GM18867 (cell line): ENCODE measurements at regions not wholly inside any gene's neighbourhood (a gene's known extent, or its start where the extent isn't known, plus 50 kb on each side); places are given as distances from the start of the nearest gene placed in this dataset.
"Not testable (repeated sequence)": the region's sequence is repeated elsewhere in the genome, so short reads cannot be mapped to it uniquely, and the experiment has no call there.

Source experiments
- ATAC-seq: cut with Tn5 transposase; IDR thresholded peaks from one replicate; pipeline ENCODE4 v1.9.1; 2021; ENCODE audit warnings: mild to moderate bottlenecking, moderate library complexity; ENCODE audit not compliant: unreplicated experiment

DNA sequence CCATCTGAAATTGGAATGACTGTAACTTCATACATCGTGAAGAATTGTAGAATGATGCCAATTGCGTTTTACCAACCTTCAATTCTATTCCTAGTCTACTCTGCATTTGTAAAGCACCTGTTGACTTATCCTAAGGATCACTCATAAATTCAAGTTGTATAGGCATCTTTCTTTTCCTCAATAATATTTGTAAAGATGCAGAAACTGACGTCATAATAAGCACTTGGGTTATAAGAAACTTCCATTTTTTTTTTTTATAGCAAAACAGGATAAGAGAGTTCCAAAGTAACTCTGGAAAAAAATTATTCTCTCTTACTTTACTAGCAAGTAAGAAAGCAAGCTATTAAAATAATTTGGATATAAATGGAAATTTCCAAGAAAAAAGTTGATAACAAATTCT lies 1377.4 kb upstream of the ACVR2A start:
- ATAC-seq, result no peak

DNA sequence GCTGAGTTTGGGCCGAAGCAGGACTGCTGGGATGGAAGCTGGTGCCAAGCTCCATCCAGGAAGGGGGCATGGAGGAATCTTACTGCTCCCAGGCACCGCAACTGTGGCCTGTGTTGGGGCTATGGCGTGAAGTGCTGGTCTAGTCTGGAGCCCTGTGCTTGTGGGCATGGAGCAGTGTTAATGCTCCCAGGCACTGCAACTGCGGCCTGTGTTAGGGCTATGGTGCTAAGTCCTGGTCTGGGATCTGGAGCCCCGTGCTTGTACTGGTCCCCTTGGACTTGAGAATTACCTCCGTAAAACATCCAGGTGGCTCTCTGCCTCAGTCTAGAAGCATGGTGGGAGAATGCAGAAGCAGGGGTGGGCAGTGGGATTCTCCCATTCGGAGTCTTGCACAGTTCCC lies 1379.4 kb upstream of the ACVR2A start:
- no peak for ATAC-seq

DNA sequence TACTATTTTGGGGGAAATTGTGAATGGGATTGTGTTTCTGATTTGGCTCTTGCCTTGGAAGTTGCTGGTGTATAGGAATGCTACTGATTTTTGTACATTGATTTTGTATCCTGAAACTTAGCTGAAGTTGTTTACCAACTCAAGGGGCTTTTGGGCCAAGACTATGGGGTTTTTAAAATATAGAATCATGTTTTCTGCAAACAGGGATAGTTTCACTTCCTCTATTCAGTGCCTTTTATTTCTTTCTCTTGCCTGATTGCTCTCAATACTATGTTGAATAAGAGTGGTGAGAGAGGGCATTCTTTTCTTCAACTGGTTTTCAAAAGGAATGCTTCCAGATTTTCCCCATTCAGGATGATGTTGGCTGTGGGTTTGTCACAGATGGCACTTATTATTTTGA lies 1383.8 kb upstream of the ACVR2A start:
- peak; percentile 53 for ATAC-seq

DNA sequence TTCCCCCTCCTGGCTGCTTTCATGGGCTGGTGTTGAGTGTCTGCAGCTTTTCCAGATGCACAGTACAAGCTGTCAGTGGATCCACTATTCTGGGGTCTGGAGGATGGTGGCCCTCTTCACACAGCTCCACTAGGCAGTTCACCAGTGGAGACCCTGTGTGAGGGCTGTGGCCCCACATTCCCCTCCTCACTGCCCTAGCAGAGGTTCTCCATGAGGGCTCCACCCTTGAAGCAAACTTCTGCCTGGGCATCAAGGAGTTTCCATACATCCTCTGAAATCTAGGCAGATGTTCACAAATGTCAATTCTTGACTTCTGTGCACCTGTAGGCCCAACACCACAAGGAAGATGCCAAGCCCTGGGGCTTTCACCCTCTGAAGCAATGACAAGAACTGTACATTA lies 1386.2 kb upstream of the ACVR2A start:
- no peak for ATAC-seq

DNA sequence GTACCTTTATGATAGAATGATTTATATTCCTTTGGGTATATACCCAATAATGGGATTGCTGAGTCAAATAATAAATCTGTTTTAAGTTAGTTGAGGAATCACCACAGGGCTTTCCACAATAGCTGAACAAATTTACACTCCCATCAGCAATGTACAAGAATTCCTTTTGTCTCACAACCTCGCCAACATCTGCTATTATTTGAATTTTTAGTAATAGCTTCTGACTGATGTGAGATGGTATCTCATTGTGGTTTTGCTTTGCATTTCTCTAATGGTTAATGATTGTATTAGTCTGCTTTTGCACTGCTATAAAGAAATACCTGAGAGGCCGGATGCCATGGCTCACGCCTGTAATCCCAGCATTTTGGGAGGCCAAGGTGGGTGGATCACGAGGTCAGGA lies 1387.6 kb upstream of the ACVR2A start:
- no peak for ATAC-seq

DNA sequence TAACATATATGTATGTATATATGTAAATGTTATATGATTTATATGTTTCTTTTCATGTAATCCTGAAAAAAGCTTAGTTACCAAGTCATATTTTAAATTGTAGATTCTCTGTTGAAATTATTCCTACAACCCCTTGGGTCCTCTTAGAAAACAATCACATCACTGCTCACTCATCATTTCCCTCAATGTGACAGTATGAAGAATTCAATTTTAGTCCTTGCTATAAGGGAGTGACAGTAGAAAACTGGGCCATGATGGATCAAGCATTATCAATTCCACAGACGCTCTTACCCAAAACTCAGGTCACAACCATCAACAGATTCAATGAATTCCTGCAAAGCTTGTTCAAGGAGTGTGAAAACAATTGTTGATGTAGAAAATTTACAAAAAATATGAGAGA lies 1389.5 kb upstream of the ACVR2A start:
- ATAC-seq, result no peak

DNA sequence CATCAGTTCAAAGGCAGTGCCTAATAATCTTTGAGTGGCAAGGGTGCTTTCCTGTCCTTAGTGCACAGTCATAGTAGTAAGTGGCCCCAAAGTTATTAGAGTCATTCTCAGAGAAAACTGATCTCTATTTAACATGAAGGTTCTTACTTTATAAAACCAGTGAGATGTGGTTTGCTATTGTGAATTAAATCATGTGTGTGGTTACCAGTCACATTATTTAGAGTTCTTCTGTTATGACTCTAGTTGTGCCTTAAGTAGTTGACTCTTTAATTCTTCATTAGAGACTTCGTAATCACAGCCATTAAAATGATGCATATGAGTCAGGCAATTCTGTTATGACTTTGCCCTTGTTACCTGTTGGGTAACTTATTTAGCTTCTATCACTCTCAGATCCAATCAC lies 1392.9 kb upstream of the ACVR2A start:
- peak; percentile 65 for ATAC-seq

DNA sequence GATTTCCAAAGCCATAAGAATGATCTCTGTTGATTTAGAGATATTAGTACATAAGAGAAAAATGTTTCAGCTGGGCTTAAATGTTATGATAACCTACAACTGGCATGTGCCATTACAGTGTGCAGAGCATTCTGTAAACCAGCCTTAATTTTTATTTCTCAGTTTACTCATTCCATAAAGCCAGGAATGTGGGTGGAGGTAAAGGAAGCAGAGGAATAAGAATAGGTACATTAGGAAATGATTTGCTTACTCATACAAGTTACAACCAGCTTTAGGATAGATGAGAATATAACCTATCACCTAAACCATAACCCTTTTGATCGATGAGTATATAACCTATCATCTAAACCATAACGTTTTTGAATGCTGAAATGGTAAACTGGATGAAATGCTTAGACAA lies 1394.7 kb upstream of the ACVR2A start:
- ATAC-seq, result no peak

DNA sequence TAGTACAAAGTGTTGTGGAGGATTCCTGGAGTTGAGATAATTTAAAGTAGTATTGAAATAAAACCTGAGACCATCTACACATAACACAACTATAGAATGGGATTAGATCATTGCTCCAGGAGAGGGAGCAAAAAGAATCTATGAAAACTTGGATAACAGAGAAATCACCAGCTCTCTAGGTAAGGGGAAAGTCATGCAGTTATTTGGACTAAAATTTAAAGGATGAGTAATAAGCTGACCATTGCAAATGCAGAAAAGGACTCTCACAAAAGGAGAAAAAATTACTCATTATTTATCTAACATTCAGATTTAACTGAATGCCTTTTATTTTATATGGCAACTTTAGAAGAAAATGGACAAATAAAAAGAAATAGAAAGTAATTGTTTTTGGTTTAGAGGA lies 1399.8 kb upstream of the ACVR2A start:
- ATAC-seq, result no peak

DNA sequence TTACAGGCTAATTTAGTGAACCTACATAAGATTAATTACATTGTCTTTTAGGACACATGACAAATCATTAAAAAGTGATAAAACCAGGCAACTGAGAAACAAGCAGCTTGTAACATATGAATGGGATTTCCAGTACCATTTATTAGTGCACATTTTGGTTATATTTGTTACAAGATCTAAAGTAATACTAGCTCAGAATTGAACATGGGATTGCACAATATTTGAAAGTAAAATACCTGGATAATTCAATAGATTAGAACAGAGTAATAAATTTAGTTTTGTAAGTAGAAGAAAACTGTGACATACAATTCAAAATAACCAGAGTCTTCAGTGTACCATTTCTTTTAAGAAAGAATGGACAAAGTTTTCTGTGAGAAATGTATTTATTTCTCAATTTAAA lies 1400.7 kb upstream of the ACVR2A start:
- ATAC-seq, result no peak

DNA sequence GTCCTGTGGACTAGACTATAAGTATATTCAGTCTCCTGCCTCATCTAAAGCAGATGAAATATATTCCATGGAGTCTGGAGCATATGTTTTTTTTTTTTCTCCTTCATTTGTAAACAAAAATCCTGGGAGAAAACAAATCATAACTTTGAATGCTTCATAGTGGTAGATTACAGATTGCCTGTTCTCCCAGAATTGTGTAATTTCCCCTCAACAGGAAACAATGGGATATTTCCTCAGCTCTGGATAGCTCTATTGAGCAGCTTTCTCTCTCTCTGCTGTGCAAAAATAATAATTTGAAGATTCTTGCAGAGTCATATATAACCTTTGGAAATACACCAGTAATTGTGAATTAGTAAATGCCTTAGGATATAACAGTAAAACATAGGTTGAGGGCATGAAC lies 1406.6 kb upstream of the ACVR2A start:
- ATAC-seq, result no peak

DNA sequence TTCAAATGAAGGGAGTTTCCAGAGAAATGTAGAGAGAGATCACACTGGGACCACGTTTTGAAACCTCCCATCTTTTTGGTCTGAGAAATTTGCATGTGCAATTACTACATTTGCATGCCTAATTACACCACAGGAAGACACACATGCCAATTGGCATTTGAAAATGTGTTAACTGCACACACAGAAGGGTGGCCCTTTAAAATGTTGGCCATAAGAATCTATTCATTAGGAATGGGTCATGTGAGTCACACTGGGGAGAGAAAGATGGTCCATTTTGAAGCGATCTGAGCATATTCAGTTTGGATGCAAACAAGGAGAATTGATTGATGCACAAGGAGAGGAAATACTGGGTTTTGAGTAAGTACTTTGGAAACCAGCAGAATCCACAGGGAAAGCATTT lies 1407.1 kb upstream of the ACVR2A start:
- no peak for ATAC-seq

DNA sequence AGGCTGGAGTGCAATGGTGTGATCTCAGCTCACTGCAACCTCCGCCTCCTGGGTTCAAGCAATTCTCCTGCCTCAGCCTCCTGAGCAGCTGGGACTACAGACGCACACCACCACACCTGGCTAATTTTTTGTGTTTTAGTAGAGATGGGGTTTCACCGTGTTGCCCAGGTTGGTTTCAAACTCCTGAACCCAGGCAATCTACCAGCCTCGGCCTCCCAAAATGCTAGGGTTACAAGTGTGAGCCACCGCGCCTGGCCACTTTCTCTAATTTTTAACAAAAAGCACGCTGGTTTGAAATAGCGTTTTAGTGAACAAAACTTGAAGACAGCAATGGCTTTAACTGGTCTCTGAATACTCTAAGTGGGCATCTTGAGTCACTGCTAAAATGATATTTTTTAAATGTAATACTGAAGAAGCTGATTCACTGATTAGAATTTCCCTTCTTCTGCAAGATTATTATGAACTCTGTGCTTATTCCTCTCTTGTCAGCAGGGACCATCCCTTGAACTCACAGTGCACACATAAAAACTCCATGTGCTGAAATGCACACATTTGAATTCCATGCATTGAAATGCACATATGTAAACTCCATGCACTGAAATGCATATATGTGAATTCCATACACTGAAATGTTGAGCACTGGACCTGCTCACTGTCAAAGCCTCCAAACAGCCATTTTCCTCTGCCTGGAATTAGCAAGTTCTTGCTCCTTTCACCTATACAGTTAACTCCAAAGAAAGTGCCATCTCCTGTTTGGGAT lies 1411.5 kb upstream of the ACVR2A start:
- no peak for ATAC-seq

DNA sequence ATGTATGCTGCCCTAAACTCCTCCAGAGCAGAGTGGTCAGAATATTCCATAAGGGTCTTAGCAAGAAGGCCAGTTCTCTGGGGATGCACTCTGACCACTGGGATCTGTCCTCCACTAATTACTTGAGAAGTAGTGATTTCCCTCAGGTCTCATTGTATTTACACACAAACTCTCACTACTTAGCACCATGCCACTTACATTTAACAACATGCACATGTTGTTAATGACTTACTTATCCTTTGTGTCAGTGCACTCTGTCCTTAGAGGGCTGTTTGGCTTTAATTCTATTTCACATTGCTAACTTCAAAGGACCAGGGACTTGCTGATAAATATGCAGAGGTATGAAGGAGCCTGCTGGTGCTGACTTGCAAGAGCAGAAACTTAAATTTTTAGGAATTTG lies 1415.5 kb upstream of the ACVR2A start:
- ATAC-seq, result no peak

DNA sequence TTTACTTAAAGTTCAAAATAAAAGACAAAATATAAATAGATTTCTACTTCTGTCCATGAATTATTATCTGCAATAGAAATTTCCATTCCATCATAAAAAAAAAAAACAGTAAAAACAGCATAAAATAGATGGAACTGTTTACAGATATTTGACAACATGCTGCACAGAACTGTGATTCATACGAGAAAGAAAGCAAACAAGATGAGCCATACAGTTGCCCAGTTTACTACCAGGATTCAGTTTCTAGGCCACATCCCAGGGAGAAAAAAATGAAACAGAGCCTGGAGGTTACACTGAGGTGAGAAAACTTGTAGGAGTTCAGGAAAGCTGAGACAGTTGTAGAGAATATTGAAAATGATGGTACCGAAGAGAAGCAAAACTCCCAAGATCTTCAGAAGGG lies 1426.9 kb upstream of the ACVR2A start:
- ATAC-seq, result no peak

DNA sequence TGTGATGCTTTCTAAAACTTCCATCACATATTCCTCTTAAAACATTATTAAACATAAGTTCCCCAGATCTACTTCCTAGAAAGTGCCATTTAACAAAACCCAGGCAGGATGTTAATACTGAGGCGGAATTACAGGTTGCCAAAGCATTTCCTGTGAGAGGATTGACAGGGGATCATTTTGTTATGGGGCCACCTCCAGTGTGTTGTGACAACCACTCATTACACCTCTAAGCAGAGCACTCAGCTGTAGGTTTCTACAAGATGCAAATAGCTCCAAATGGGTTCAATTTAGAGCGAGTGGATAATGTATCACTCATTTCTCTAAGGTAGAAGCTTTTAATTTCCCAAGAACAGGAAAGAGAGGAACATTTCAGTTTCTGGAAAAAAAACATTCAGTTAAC lies 1429.5 kb upstream of the ACVR2A start:
- no peak for ATAC-seq

DNA sequence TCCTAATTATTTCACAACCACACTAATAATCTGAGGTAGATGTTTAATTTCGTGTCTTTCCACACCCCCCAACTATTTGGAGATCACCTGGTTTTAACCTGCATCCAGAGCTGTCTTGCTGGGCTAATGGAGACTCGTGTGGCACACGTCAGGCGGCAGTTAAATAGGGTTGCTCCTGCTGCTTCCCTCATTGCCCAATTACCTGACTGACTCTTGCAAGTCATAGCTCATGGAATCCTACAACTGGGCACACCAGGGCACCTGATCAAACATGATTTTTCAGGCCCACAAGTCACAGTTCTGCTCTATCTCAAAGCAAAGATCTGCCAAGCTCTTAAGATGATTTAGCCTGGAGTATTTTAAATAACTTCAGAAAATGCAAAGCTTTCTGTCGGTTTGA lies 1430.4 kb upstream of the ACVR2A start:
- no peak for ATAC-seq

DNA sequence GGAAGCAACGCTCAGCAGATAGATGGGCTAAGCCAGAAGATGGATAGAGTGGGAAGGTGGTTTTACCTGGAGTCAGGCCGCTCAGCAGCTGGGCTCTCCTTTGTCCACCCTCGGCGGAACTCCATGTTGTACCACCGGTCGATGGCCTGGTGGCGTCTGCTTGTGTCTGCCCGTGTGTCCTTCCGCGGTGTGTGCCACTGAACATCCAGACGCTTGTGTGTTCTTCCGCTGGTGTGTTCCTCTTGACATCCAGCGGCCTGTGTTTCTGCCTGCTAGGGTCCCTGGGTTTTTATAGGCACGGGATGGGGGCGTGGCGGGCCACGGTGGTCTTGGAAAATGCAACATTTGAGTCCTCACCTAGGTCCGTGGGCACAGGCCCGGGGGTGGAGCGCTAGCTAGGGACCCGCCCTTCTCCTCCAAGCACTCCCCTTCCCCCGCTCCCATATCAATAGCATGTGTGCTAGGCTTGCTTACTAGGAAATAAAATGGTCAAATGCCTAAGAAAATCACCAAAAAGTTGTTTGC lies 1431.7 kb upstream of the ACVR2A start:
- no peak for ATAC-seq

DNA sequence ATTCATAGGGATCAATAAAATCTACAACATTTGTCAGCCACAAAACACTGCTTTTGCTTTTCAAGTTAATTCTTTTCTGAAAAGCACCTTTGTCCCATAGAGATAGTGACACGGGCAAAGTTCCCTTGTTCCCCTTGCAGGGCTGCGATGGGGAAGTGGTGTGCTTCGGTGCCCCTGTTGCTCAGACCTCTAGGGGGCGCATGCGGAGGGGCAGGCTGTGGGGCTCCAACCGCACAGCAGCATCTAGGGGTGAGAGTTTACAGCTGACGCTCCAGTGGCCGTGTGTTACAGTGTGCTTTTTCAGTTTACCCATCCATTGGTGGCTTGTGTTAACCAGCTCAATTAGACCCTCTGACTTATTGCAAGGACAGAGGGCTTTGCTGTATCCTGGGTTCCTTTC lies 1432.2 kb upstream of the ACVR2A start:
- ATAC-seq, result no peak

DNA sequence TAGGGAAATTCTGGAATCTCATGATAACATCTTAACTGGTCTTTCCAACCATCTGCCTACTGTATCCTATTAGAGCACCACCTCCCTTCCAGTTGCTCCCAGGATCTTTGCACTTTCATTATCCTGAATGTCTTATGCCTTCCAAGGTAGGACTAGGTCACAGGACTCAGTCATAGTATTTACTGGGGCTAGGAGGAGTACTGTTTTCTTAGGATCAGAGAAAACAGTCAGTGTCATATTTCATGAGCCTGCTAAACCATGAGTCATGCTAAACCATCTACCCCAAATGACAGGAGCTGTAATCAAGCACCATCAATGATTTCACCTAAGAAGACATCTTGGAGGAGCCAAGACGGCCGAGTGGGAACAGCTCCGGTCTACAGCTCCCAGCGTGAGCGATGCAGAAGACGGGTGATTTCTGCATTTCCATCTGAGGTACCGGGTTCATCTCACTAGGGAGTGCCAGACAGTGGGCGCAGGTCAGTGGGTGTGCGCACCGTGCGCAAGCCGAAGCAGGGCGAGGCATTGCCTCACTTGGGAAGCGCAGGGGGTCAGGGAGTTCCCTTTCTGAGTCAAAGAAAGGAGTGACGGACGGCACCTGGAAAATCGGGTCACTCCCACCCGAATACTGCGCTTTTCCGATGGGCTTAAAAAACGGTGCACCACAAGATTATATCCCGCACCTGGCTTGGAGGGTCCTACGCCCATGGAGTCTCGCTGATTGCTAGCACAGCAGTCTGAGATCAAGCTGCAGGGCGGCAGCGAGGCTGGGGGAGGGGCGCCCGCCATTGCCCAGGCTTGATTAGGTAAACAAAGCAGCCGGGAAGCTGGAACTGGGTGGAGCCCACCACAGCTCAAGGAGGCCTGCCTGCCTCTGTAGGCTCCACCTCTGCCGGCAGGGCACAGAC lies 1439.2 kb upstream of the ACVR2A start:
- ATAC-seq, result not testable (repeated sequence)

DNA sequence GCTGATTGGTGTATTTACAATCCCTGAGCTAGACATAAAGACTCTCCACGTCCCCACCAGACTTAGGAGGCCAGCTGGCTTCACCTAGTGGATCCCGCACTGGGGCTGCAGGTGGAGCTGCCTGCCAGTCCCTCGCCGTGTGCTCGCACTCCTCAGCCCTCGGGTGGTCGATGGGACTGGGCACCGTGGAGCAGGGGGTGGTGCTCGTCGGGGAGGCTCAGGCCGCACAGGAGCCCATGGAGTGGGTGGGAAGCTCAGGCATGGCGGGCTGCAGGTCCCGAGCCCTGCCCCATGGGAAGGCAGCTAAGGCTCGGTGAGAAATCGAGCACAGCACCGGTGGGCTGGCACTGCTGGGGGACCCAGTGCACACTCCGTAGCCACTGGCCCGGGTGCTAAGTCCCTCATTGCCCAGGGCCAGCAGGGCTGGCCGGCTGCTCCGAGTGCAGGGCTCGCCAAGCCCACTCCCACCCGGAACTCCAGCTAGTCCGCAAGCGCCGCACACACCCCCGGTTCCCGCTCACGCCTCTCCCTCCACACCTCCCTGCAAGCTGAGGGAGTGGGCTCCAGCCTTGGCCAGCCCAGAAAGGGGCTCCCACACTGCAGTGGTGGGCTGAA lies 1441.2 kb upstream of the ACVR2A start:
- not testable (repeated sequence) for ATAC-seq

DNA sequence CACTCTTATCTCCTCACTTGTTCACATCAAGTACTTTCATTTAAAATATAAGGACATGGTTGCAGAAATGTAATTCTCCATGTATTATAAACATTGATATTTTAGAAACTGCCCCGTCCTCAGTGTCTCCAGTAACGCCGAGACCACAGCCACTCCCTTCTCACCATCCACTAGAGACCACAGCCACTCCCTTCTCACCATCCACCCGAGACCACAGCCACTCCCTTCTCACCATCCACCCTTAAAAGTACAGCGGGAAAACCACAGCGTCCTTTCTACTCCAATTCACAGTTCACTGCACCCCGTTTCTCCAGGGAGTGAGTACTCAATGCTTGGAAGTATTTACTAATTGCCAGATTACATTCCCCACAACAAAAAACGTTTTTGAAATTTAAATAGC lies 1452.2 kb upstream of the ACVR2A start:
- no peak for ATAC-seq
